Tibial artery (tissue), 4 donors: ENCODE measurements at regions not wholly inside any gene's neighbourhood (a gene's known extent, or its start where the extent isn't known, plus 50 kb on each side); places are given as distances from the start of the nearest gene placed in this dataset.

ENCODE experiments used
- DNase-seq, 2 donors: peaks; one replicate each; pipeline ENCODE4 v3.0.0-alpha.2; 2019
- H3K27ac ChIP-seq, 2 donors: fragments of 200-600 bp; sonication (generic) in 1 of 2; 1 replicate in 1 of 2; 2 replicates in 1 of 2; pipeline ENCODE4 v1.5.1; 2018 to 2019; ENCODE audit warnings: mild to moderate bottlenecking in 1 of 2
- H3K27me3 ChIP-seq, 2 donors: fragments of 200-600 bp; sonication (generic) in 1 of 2; one replicate each; pipeline versions ENCODE4 v1.5.1 to v1.6.0; 2016 to 2019
- H3K36me3 ChIP-seq, 3 donors: fragments of 200-600 bp; sonication (generic) in 2 of 3; one replicate each; pipeline ENCODE4 v1.5.1; 2016 to 2019; ENCODE audit warnings: mild to moderate bottlenecking in 2 of 3
- H3K4me1 ChIP-seq, 4 donors: fragments of 200-600 bp; sonication (generic) in 2 of 4; 1 replicate in 3 of 4; 2 replicates in 1 of 4; pipeline ENCODE4 v1.5.1; 2016 to 2019
- H3K4me3 ChIP-seq, 2 donors: fragments of 200-600 bp; sonication (generic) in 1 of 2; 1 replicate in 1 of 2; 2 replicates in 1 of 2; pipeline ENCODE4 v1.5.1; 2018 to 2019; ENCODE audit warnings: mild to moderate bottlenecking in 2 of 2
- H3K9me3 ChIP-seq, 3 donors: fragments of 200-600 bp; sonication (generic) in 1 of 3; one replicate each; pipeline ENCODE4 v1.5.1; 2016 to 2019
- CTCF ChIP-seq, 2 experiments: fragments of 200-600 bp in 1 of 2; fragments of 450-650 bp in 1 of 2; IDR thresholded peaks; one replicate each; pipeline ENCODE4 v1.5.1; 2017 to 2019; ENCODE audit warnings: antibody characterized with exemption in 2 of 2, mild to moderate bottlenecking in 1 of 2, moderate library complexity in 1 of 2
- intact Hi-C: fragments of 100-400 bp; cut with DNase I; formaldehyde crosslinking; loops from one replicate; pipeline ENCODE4 v1.15.0; 2023; ENCODE audit warnings: low total_unique reads

- Histone ChIP-seq H3K4me3 (no peak overlapping the region), H3K4me1 (no peaks in the 10 kb centered on the region), H3K27ac (no peak overlapping the region), H3K9me3 (no peaks in the 10 kb centered on the region), H3K27me3 (no peaks in the 10 kb centered on the region), H3K36me3 (no peaks in the 10 kb centered on the region)
- no peak for DNase-seq
- TF ChIP-seq CTCF (IDR thresholded peaks at IDR 0.05), result no peak
- intact Hi-C loops, result no loop called here
These were observed 62.3 kb downstream of the YIPF5 start for GRCh38 chr5:144108131-144108530.
